ENCODE measurements at regions not wholly inside any gene's neighbourhood (a gene's known extent, or its start where the extent isn't known, plus 50 kb on each side); places are given as distances from the start of the nearest gene placed in this dataset.
"Not testable (repeated sequence)": the region's sequence is repeated elsewhere in the genome, so short reads cannot be mapped to it uniquely, and the experiment has no call there.

GRCh38 chr3:25915673-25916072 is 125.8 kb downstream of the OXSM start:
- no peak overlapping the region for H3K27ac Mint-ChIP-seq (ENCODE audit: unreplicated experiment)
- TF ChIP-seq, protein P1, sequence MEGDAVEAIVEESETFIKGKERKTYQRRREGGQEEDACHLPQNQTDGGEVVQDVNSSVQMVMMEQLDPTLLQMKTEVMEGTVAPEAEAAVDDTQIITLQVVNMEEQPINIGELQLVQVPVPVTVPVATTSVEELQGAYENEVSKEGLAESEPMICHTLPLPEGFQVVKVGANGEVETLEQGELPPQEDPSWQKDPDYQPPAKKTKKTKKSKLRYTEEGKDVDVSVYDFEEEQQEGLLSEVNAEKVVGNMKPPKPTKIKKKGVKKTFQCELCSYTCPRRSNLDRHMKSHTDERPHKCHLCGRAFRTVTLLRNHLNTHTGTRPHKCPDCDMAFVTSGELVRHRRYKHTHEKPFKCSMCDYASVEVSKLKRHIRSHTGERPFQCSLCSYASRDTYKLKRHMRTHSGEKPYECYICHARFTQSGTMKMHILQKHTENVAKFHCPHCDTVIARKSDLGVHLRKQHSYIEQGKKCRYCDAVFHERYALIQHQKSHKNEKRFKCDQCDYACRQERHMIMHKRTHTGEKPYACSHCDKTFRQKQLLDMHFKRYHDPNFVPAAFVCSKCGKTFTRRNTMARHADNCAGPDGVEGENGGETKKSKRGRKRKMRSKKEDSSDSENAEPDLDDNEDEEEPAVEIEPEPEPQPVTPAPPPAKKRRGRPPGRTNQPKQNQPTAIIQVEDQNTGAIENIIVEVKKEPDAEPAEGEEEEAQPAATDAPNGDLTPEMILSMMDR (conservative IDR thresholded peaks at IDR 0.05) = no peak
- H3K4me1 Mint-ChIP-seq = no peaks in the 10 kb centered on the region
- H3K27me3 Mint-ChIP-seq (ENCODE audit: low read depth) = no peaks in the 10 kb centered on the region
- no peaks in the 10 kb centered on the region for H3K36me3 Mint-ChIP-seq (ENCODE audit: low read depth)
- H3K4me3 Mint-ChIP-seq = no peak overlapping the region
- peaks cover 8% of the 10 kb centered on the region for H3K9me3 Mint-ChIP-seq
- no peak for DNase-seq (ENCODE audit: low read depth, low spot score)

DNA sequence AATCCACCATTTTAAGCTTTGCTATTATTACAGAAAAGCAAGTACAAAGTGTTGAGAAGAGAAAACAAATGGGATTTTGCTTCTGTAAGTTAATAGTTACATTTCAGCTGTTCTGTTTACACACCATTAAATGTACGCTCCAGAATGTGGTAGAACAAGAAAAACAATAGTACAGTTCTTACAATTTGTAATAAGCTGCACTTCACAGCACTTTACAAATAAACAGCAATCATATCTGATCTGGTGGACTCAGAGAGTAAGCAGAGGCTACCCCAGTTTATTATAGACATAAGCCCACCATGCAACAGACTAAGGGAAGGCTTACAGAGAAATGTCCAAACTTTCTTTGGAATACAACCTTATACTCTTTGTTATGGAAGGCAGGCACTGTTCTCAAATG is 126.4 kb downstream of the OXSM start:
- H3K4me3 Mint-ChIP-seq = no peak overlapping the region
- H3K27me3 Mint-ChIP-seq (ENCODE audit: low read depth) = no peaks in the 10 kb centered on the region
- H3K9me3 Mint-ChIP-seq = peaks cover 10% of the 10 kb centered on the region
- TF ChIP-seq, protein P1 (conservative IDR thresholded peaks at IDR 0.05) = no peak
- H3K4me1 Mint-ChIP-seq = no peaks in the 10 kb centered on the region
- no peak for DNase-seq (ENCODE audit: low read depth, low spot score)
- H3K27ac Mint-ChIP-seq (ENCODE audit: unreplicated experiment) = no peak overlapping the region
- no peaks in the 10 kb centered on the region for H3K36me3 Mint-ChIP-seq (ENCODE audit: low read depth)

DNA sequence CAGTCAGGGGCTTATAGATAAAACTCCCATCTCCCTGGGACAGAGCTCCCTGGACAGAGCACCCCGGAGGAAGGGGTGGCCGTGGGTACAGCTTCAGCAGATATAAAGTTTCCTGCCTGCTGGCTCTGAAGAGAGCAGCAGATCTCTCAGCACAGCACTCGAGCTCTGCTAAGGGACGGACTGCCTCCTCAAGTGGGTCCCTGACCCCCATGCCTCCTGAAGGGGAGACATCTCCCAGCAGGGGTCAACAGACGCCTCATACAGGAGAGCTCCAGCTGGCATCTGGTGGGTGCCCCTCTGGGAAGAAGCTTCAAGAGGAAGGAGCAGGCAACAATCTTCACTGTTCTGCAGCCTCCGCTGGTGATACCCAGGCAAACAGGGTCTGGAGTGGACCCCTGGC is 142.1 kb downstream of the OXSM start:
- not testable (repeated sequence) for H3K27me3 Mint-ChIP-seq (ENCODE audit: low read depth); H3K27ac Mint-ChIP-seq (ENCODE audit: unreplicated experiment); H3K36me3 Mint-ChIP-seq (ENCODE audit: low read depth); H3K4me1 Mint-ChIP-seq; DNase-seq (ENCODE audit: low read depth, low spot score); H3K4me3 Mint-ChIP-seq
- H3K9me3 Mint-ChIP-seq = peaks cover 19% of the 10 kb centered on the region

- Mint-ChIP-seq H3K27ac (ENCODE audit: unreplicated experiment) (no peak overlapping the region), H3K4me3 (no peak overlapping the region), H3K4me1 (no peaks in the 10 kb centered on the region), H3K9me3 (peaks cover 5% of the 10 kb centered on the region), H3K27me3 (ENCODE audit: low read depth) (peaks cover 9% of the 10 kb centered on the region), H3K36me3 (ENCODE audit: low read depth) (no peaks in the 10 kb centered on the region)
- DNase-seq (ENCODE audit: low read depth, low spot score) = no peak
- TF ChIP-seq, protein P1 (conservative IDR thresholded peaks at IDR 0.05) = no peak
These were observed 148.9 kb downstream of the OXSM start for GRCh38 chr3:25938566-25939325.

DNA sequence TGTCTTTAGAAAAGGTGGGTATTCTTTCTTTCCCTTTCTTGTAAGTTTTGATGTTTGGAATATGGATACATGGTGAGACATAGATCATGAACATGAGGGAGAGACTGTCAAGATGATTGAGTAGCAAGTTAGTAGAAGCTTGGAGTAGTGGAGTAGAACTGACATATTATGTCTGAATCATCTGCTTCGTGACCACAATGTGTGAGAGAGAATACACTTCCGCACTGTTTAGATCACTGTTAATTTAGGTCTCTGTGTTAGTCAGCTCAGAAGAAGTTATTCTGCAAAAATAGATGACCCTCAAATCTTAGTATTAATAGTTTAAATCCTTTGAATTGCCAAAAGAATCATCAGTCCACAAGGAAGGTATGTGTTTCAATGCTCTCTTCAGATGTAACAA is 151.0 kb downstream of the OXSM start:
- H3K36me3 Mint-ChIP-seq (ENCODE audit: low read depth) = no peaks in the 10 kb centered on the region
- H3K9me3 Mint-ChIP-seq = no peaks in the 10 kb centered on the region
- H3K4me3 Mint-ChIP-seq = no peak overlapping the region
- TF ChIP-seq, protein P1 (conservative IDR thresholded peaks at IDR 0.05) = no peak
- peaks cover 5% of the 10 kb centered on the region for H3K27me3 Mint-ChIP-seq (ENCODE audit: low read depth)
- DNase-seq (ENCODE audit: low read depth, low spot score) = no peak
- no peak overlapping the region for H3K27ac Mint-ChIP-seq (ENCODE audit: unreplicated experiment)
- no peaks in the 10 kb centered on the region for H3K4me1 Mint-ChIP-seq

DNA sequence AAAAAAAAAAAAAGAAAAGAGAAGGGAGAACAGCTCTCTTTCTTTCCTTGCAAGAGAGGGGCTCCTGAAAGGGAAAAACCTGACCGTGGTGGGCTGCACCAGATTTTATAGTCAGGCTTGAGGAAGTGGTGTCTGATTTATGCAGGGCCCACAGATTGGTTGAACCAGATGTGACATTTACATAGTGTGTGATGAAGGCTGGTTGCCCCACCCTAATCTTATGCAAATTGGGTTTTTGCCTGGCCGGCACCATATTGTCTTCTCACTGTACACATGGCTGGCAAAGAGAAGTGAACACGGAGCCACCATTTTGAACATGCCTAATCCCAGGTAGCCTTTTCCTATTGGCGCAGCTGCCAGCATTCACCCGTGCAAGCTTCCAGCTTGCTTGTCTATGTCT is 154.4 kb downstream of the OXSM start:
- no peaks in the 10 kb centered on the region for H3K4me1 Mint-ChIP-seq
- no peak for DNase-seq (ENCODE audit: low read depth, low spot score)
- H3K9me3 Mint-ChIP-seq = no peaks in the 10 kb centered on the region
- no peak overlapping the region for H3K4me3 Mint-ChIP-seq
- peaks cover 5% of the 10 kb centered on the region for H3K27me3 Mint-ChIP-seq (ENCODE audit: low read depth)
- no peak overlapping the region for H3K27ac Mint-ChIP-seq (ENCODE audit: unreplicated experiment)
- TF ChIP-seq, protein P1 (conservative IDR thresholded peaks at IDR 0.05) = no peak
- H3K36me3 Mint-ChIP-seq (ENCODE audit: low read depth) = no peaks in the 10 kb centered on the region

All from neural crest cell (in vitro differentiated cells).